Mesendoderm (in vitro differentiated cells): ENCODE measurements at regions not wholly inside any gene's neighbourhood (a gene's known extent, or its start where the extent isn't known, plus 50 kb on each side); places are given as distances from the start of the nearest gene placed in this dataset.
"Not testable (repeated sequence)": the region's sequence is repeated elsewhere in the genome, so short reads cannot be mapped to it uniquely, and the experiment has no call there.

Experiments used
- DNase-seq: peaks from one replicate; pipeline ENCODE4 v3.0.0; 2013
- H2AK5ac ChIP-seq: 2 replicates; pipeline ENCODE4 v1.6.1; 2013; ENCODE audit warnings: low read length, inconsistent platforms
- H2BK120ac ChIP-seq: 2 replicates; pipeline ENCODE4 v1.6.1; 2013; ENCODE audit warnings: low read depth, mild to moderate bottlenecking, low read length, moderate library complexity, mixed read lengths
- H2BK15ac ChIP-seq: replicated peaks from 2 replicates; pipeline ENCODE4 v1.6.1; 2013; ENCODE audit warnings: low read depth, mild to moderate bottlenecking, moderate library complexity
- H2BK5ac ChIP-seq: 2 replicates; pipeline ENCODE4 v1.6.1; 2013; ENCODE audit warnings: low read length, inconsistent platforms
- H3K18ac ChIP-seq: 2 replicates; pipeline ENCODE4 v1.6.1; 2013; ENCODE audit warnings: mild to moderate bottlenecking, low read length, mixed read lengths
- H3K23ac ChIP-seq: one replicate; pipeline ENCODE4 v1.6.1; 2013; ENCODE audit warnings: low read length
- H3K27ac ChIP-seq: 2 replicates; pipeline ENCODE4 v1.5.1; 2013; ENCODE audit warnings: low read depth, mild to moderate bottlenecking, inconsistent platforms, low read length, moderate library complexity
- H3K27me3 ChIP-seq: 2 replicates; pipeline ENCODE4 v1.6.1; 2013; ENCODE audit warnings: low read length, control low read depth, mild to moderate bottlenecking, inconsistent platforms; ENCODE audit not compliant: insufficient read depth, poor library complexity
- H3K36me3 ChIP-seq: 2 replicates; pipeline ENCODE4 v1.6.1; 2013; ENCODE audit warnings: low read length, inconsistent platforms; ENCODE audit not compliant: control insufficient read depth, insufficient read depth
- H3K4ac ChIP-seq: one replicate; pipeline ENCODE4 v1.6.1; 2013; ENCODE audit warnings: low read depth, mild to moderate bottlenecking, low read length, moderate library complexity
- H3K4me1 ChIP-seq: 2 replicates; pipeline ENCODE4 v1.6.1; 2013; ENCODE audit warnings: low read depth, low read length, inconsistent platforms; ENCODE audit not compliant: control insufficient read depth
- H3K4me2 ChIP-seq: 2 replicates; pipeline ENCODE4 v1.6.1; 2013; ENCODE audit warnings: low read length
- H3K4me3 ChIP-seq: 2 replicates; pipeline ENCODE4 v1.5.1; 2013; ENCODE audit warnings: mild to moderate bottlenecking, low read length
- H3K56ac ChIP-seq: one replicate; pipeline ENCODE4 v1.6.1; 2013; ENCODE audit warnings: low read length
- H3K79me1 ChIP-seq: 2 replicates; pipeline ENCODE4 v1.6.1; 2013; ENCODE audit warnings: low read length, inconsistent platforms
- H3K79me2 ChIP-seq: 2 replicates; pipeline ENCODE4 v1.6.1; 2013; ENCODE audit warnings: mild to moderate bottlenecking, low read length; ENCODE audit not compliant: control insufficient read depth, insufficient read depth
- H3K9ac ChIP-seq: 2 replicates; pipeline ENCODE4 v1.6.1; 2013; ENCODE audit warnings: low read length, inconsistent platforms
- H4K5ac ChIP-seq: one replicate; pipeline ENCODE4 v1.6.1; 2013; ENCODE audit warnings: low read length
- H4K8ac ChIP-seq: one replicate; pipeline ENCODE4 v1.6.1; 2013; ENCODE audit warnings: low read depth, mild to moderate bottlenecking, control low read depth, low read length, moderate library complexity
- WGBS: extraction: QIAGEN DNeasy Blood & Tissue Kit; methylation state at CpG from one replicate; pipeline ENCODE4 v1.1.7; 2013; ENCODE audit warnings: low lambda C conversion rate, missing lambda C conversion rate; ENCODE audit not compliant: insufficient coverage; ENCODE audit errors: extremely low coverage; 5-methylcytosine and 5-hydroxymethylcytosine counted together

DNA sequence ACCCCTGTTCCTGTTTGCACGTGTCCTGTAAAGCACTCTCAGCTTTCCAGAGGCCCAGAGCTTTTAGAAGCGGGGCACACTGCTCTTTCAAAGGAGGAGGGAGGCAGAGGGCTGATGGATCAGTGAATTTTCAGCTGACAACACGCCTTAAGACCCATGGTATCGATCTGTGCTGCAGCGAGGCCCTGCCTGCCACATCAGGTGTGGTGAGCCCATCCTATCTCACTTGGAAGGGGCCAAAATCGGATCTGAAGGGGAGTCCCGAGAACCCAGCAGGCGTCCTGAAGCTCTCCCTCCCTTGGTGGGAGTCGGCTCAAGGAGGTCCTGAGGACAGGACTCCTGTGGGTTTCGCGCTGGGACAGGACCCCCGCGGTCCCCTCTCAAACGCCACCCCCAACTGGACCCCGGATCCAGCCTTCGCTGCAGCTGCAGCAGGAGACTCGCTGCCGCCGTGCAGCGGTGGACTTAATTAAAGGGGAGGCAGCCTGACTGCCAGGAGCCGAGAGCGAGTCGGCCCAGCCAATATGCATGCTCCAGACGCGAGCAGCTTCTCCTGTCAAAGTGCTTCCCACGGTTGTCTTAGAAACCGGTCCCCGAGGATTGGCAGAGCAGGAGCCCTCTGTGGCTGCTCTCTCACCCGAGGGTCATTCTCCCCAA is 580.0 kb upstream of the ZNF337 start:
- no peak overlapping the region for H4K5ac ChIP-seq
- no peaks in the 10 kb centered on the region for H3K4me1 ChIP-seq
- no peak overlapping the region for H3K4me3 ChIP-seq
- H3K4ac ChIP-seq, result no peak overlapping the region
- no peaks in the 10 kb centered on the region for H3K27me3 ChIP-seq
- H3K18ac ChIP-seq, result no peak overlapping the region
- WGBS, result no CpG with 5 or more reads among the region's 29 CpGs
- no peak overlapping the region for H2BK120ac ChIP-seq
- no peak overlapping the region for H3K4me2 ChIP-seq
- no peaks in the 10 kb centered on the region for H3K36me3 ChIP-seq
- no peak overlapping the region for H3K23ac ChIP-seq
- DNase-seq, result peak; percentile 1
- H2BK15ac ChIP-seq, result no peak overlapping the region
- no peak overlapping the region for H3K56ac ChIP-seq
- H3K9ac ChIP-seq, result no peak overlapping the region
- no peak overlapping the region for H2BK5ac ChIP-seq
- H4K8ac ChIP-seq, result no peak overlapping the region
- no peaks in the 10 kb centered on the region for H3K79me1 ChIP-seq
- H3K79me2 ChIP-seq, result no peaks in the 10 kb centered on the region
- H2AK5ac ChIP-seq, result no peak overlapping the region
- no peak overlapping the region for H3K27ac ChIP-seq

- H3K9ac ChIP-seq, H3K27ac ChIP-seq, H3K18ac ChIP-seq, H3K23ac ChIP-seq, H4K8ac ChIP-seq, DNase-seq, H2AK5ac ChIP-seq, H3K4me2 ChIP-seq, H4K5ac ChIP-seq, H3K36me3 ChIP-seq, H3K4ac ChIP-seq, H2BK120ac ChIP-seq, H3K4me3 ChIP-seq, H3K4me1 ChIP-seq, H3K79me1 ChIP-seq, H3K27me3 ChIP-seq, H3K79me2 ChIP-seq, H2BK15ac ChIP-seq, H3K56ac ChIP-seq, H2BK5ac ChIP-seq: not testable (repeated sequence)
- no CpG with 5 or more reads among the region's 3 CpGs for WGBS
These were observed 572.1 kb upstream of the ZNF337 start for GRCh38 chr20:26268762-26269161.

GRCh38 chr20:26260925-26261324 is 564.3 kb upstream of the ZNF337 start:
- not testable (repeated sequence) for H3K36me3 ChIP-seq, H4K5ac ChIP-seq, H3K4ac ChIP-seq, H4K8ac ChIP-seq, H3K4me2 ChIP-seq, H3K4me1 ChIP-seq, H2BK5ac ChIP-seq, H3K79me2 ChIP-seq, H3K23ac ChIP-seq, H3K56ac ChIP-seq, H3K27me3 ChIP-seq, H2AK5ac ChIP-seq, H2BK120ac ChIP-seq, H3K79me1 ChIP-seq, H3K18ac ChIP-seq, H3K9ac ChIP-seq, H3K4me3 ChIP-seq, DNase-seq, H3K27ac ChIP-seq, H2BK15ac ChIP-seq
- no CpG with 5 or more reads among the region's 2 CpGs for WGBS

- H3K56ac ChIP-seq, DNase-seq, H3K23ac ChIP-seq, H2BK15ac ChIP-seq, H3K18ac ChIP-seq, H3K4me2 ChIP-seq, H3K27ac ChIP-seq, H3K4me3 ChIP-seq, H3K36me3 ChIP-seq, H3K79me1 ChIP-seq, H3K4me1 ChIP-seq, H3K4ac ChIP-seq, H2AK5ac ChIP-seq, H3K79me2 ChIP-seq, H2BK120ac ChIP-seq, H4K8ac ChIP-seq, H3K27me3 ChIP-seq, H3K9ac ChIP-seq, H2BK5ac ChIP-seq, H4K5ac ChIP-seq: not testable (repeated sequence)
- WGBS, result no CpG with 5 or more reads among the region's 8 CpGs
These were observed 555.8 kb upstream of the ZNF337 start for GRCh38 chr20:26252311-26252975.

DNA sequence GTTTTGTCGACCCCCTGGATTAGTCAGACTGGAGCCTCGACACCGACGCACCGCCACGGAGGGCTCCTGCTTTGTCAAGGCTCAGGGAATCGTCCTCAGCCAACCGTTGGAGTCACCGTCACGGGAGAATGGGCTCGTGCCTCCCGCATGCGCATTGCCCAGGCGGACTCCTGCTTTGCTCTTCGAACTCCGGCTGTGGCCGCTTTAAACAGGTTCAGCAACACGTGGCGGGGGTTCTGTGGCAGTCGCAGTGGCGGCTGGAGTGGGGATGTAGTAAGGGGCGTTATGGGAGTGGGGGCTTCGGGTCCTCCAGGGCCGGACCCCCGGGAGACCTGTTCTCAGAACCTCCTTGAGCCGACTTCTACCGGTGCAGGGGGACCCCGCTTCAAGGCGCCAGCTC is 554.7 kb upstream of the ZNF337 start:
- H3K4me1 ChIP-seq, result not testable (repeated sequence)

More for the DNA sequence above, 554.7 kb upstream of the ZNF337 start:
- not testable (repeated sequence) for H3K36me3 ChIP-seq, H2BK5ac ChIP-seq, H3K79me2 ChIP-seq, H4K8ac ChIP-seq, H3K4me3 ChIP-seq, H3K4ac ChIP-seq, H3K79me1 ChIP-seq, H3K18ac ChIP-seq, H4K5ac ChIP-seq, H3K4me2 ChIP-seq, H3K56ac ChIP-seq, H3K9ac ChIP-seq, H2AK5ac ChIP-seq, H3K27ac ChIP-seq, H3K23ac ChIP-seq, DNase-seq, H2BK15ac ChIP-seq, H3K27me3 ChIP-seq, H2BK120ac ChIP-seq
- no CpG with 5 or more reads among the region's 29 CpGs for WGBS
